Gastroesophageal sphincter (tissue), 3 donors: ENCODE measurements at regions not wholly inside any gene's neighbourhood (a gene's known extent, or its start where the extent isn't known, plus 50 kb on each side); places are given as distances from the start of the nearest gene placed in this dataset.

Experiments used
- CTCF ChIP-seq, 4 experiments: fragments of 200-600 bp in 2 of 4; fragments of 450-650 bp in 2 of 4; sonication (generic) in 1 of 4; IDR thresholded peaks; one replicate each; pipeline ENCODE4 v1.5.1; 2017 to 2019; ENCODE audit warnings: antibody characterized with exemption in 4 of 4, mild to moderate bottlenecking in 2 of 4, moderate library complexity in 2 of 4
- EP300 ChIP-seq: sonication (generic); formaldehyde crosslinking; IDR thresholded peaks from one replicate; pipeline ENCODE4 v1.6.1; 2017; ENCODE audit warnings: antibody characterized with exemption, mild to moderate bottlenecking
- POLR2A ChIP-seq, 2 donors: fragments of 450-650 bp; IDR thresholded peaks; one replicate each; pipeline ENCODE4 v1.6.1; 2017; ENCODE audit warnings: antibody characterized with exemption in 2 of 2, mild to moderate bottlenecking in 2 of 2, moderate library complexity in 1 of 2
- POLR2AphosphoS5 ChIP-seq: sonication (generic); formaldehyde crosslinking; IDR thresholded peaks from one replicate; pipeline ENCODE4 v1.6.1; 2017; ENCODE audit warnings: antibody characterized with exemption

GRCh38 chr16:9257843-9258242 lies 166.4 kb downstream of the HAPSTR1 start:
- no peak for TF ChIP-seq CTCF (IDR thresholded peaks at IDR 0.05)
- no peak for TF ChIP-seq POLR2A (IDR thresholded peaks at IDR 0.05)
- TF ChIP-seq POLR2AphosphoS5: no peak
- no peak for TF ChIP-seq EP300
